HepG2 (cell line): ENCODE measurements at regions not wholly inside any gene's neighbourhood (a gene's known extent, or its start where the extent isn't known, plus 50 kb on each side); places are given as distances from the start of the nearest gene placed in this dataset.

Experiments
- ARHGAP35 ChIP-seq: sonication (generic); formaldehyde crosslinking; IDR thresholded peaks from 2 replicates; pipeline ENCODE4 v1.9.0; 2022; ENCODE audit warnings: mild to moderate bottlenecking, inconsistent platforms, moderate library complexity, missing genetic modification reagents, borderline replicate concordance
- CTCF ChIP-seq: sonication (generic); formaldehyde crosslinking; IDR thresholded peaks from 2 replicates; pipeline ENCODE4 v1.5.0; 2020; ENCODE audit warnings: mild to moderate bottlenecking, missing genetic modification reagents, moderate library complexity
- JUND ChIP-seq: sonication (generic); formaldehyde crosslinking; IDR thresholded peaks from 2 replicates; pipeline ENCODE4 v1.8.0; 2022; ENCODE audit warnings: mild to moderate bottlenecking, missing genetic modification reagents
- NR2C2 ChIP-seq: sonication (generic); formaldehyde crosslinking; IDR thresholded peaks from 2 replicates; pipeline ENCODE4 v1.4.0; 2020; ENCODE audit warnings: missing genetic modification reagents, mild to moderate bottlenecking, moderate library complexity, borderline replicate concordance
- REST ChIP-seq, 2 experiments: IDR thresholded peaks; 2 replicates each; pipeline ENCODE4 v1.6.1; 2011 to 2012; ENCODE audit warnings: low read length in 2 of 2, borderline replicate concordance in 1 of 2, low read depth in 1 of 2, mild to moderate bottlenecking in 1 of 2, moderate library complexity in 1 of 2
- SAP130 ChIP-seq: IDR thresholded peaks from 2 replicates; pipeline ENCODE4 v1.6.1; 2016; ENCODE audit warnings: low read depth
- SNAI1 ChIP-seq: sonication (generic); formaldehyde crosslinking; IDR thresholded peaks from 2 replicates; pipeline ENCODE4 v1.5.0; 2020; ENCODE audit warnings: mild to moderate bottlenecking, missing genetic modification reagents, borderline replicate concordance
- TBX3 ChIP-seq: fragments of 450-650 bp; IDR thresholded peaks from 2 replicates; pipeline ENCODE4 v1.6.1; 2017; ENCODE audit warnings: antibody characterized with exemption, mild to moderate bottlenecking, inconsistent platforms, borderline replicate concordance
- ZNF333 ChIP-seq: sonication (generic); formaldehyde crosslinking; IDR thresholded peaks from 2 replicates; pipeline ENCODE4 v1.4.0; 2020; ENCODE audit warnings: mild to moderate bottlenecking, missing genetic modification reagents, borderline replicate concordance

- TF ChIP-seq ZNF333 (CRISPR knock-in tag) (no peak), CTCF (no peak), ARHGAP35 (CRISPR knock-in tag) (no peak), SAP130 (no peak), SNAI1 (CRISPR knock-in tag) (no peak), NR2C2 (CRISPR knock-in tag) (no peak), REST (IDR thresholded peaks at IDR 0.05; ENCODE audit: borderline replicate concordance in 1 of 2, low read depth in 1 of 2, low read length in 2 of 2) (no peak), JUND (CRISPR knock-in tag) (no peak), TBX3 (no peak)
Measured at GRCh38 chr6:137269803-137270202, 50.6 kb upstream of the IFNGR1 start.
